HepG2 (cell line): ENCODE measurements at regions not wholly inside any gene's neighbourhood (a gene's known extent, or its start where the extent isn't known, plus 50 kb on each side); places are given as distances from the start of the nearest gene placed in this dataset.

Source experiments
- ATAC-seq: fragments of 200-7000 bp; cut with Tn5 transposase; 3 replicates; pipeline ENCODE4 v1.9.1; 2020; ENCODE audit warnings: mild to moderate bottlenecking, moderate library complexity
- BruUV-seq: library from RNA; stranded (reverse); fragments of 400-500 nt; replicated peaks from 2 replicates; lab custom pipeline; 2021; lab: Mats Ljungman, UMichigan
- CTCF ChIA-PET: fragments of 300-600 bp; formaldehyde crosslinking; extraction: SDS; loops from one replicate; lab custom pipeline; 2021; ENCODE audit warnings: low total read pairs, inconsistent platforms, low intra/inter-chr PET ratio; lab: Yijun Ruan, JAX
- POLR2A ChIA-PET: fragments of 350-600 bp; sonication (Branson Sonifier 250); formaldehyde crosslinking; loops from one replicate; lab custom pipeline; 2020; ENCODE audit warnings: antibody characterized with exemption, inconsistent platforms; lab: Yijun Ruan, JAX
- DNase-seq: peaks from one replicate; pipeline ENCODE4 v3.0.0-alpha.2; 2015; ENCODE audit warnings: low spot score
- FAIRE-seq: peaks from 3 replicates; lab custom pipeline; 2011; peaks lifted over from hg19 to GRCh38; lab: Jason Lieb, UNC
- H2AFZ ChIP-seq: one replicate; pipeline ENCODE4 v1.6.1; 2011; ENCODE audit warnings: low read length, inconsistent platforms
- H3K27ac ChIP-seq: fragments of 300-600 bp; 3 replicates; pipeline ENCODE4 v1.8.0; 2011; ENCODE audit warnings: mixed run types, mild to moderate bottlenecking, mixed read lengths, low read length, inconsistent platforms; ENCODE audit not compliant: insufficient read depth; ENCODE audit errors: extremely low read length
- H3K27me3 ChIP-seq, 2 experiments: fragments of 200-600 bp in 1 of 2; 2 replicates in 1 of 2; 3 replicates in 1 of 2; pipeline versions ENCODE4 v1.6.0 to v1.8.0; 2011; ENCODE audit warnings: low read length in 2 of 2, mild to moderate bottlenecking in 2 of 2, moderate library complexity in 2 of 2, inconsistent platforms in 1 of 2; ENCODE audit not compliant: insufficient read depth in 2 of 2, control insufficient read depth in 1 of 2
- H3K36me3 ChIP-seq, 2 experiments: fragments of 200-600 bp in 1 of 2; replicated peaks in 1 of 2; 2 replicates in 1 of 2; 3 replicates in 1 of 2; pipeline versions ENCODE4 v1.5.1 to v1.8.0; 2011; ENCODE audit warnings: low read length in 2 of 2, inconsistent platforms in 1 of 2; ENCODE audit not compliant: insufficient read depth in 2 of 2, control insufficient read depth in 1 of 2
- H3K4me1 ChIP-seq: 2 replicates; pipeline ENCODE4 v1.5.1; 2012; ENCODE audit warnings: low read length, inconsistent platforms; ENCODE audit not compliant: insufficient read depth
- H3K4me2 ChIP-seq: 2 replicates; pipeline ENCODE4 v1.6.0; 2011; ENCODE audit warnings: low read depth, low read length, inconsistent platforms
- H3K4me3 ChIP-seq, 3 experiments: fragments of 200-600 bp in 1 of 3; sonication (generic), shearing (Covaris generic) in 1 of 3; replicated peaks in 1 of 3; 2 replicates each; pipeline ENCODE4 v1.5.1; 2011 to 2016; ENCODE audit warnings: low read length in 3 of 3, inconsistent platforms in 2 of 3, low read depth in 2 of 3, mild to moderate bottlenecking in 2 of 3, control low read depth in 1 of 3, mixed read lengths in 1 of 3; ENCODE audit not compliant: insufficient read depth in 1 of 3
- H3K79me2 ChIP-seq: one replicate; pipeline ENCODE4 v1.6.1; 2011; ENCODE audit warnings: low read length, inconsistent platforms; ENCODE audit not compliant: insufficient read depth
- H3K9ac ChIP-seq: 2 replicates; pipeline ENCODE4 v1.6.0; 2011; ENCODE audit warnings: mild to moderate bottlenecking, low read depth, low read length, inconsistent platforms; ENCODE audit not compliant: insufficient read depth
- H3K9me3 ChIP-seq: 2 replicates; pipeline ENCODE4 v1.5.1; 2012; ENCODE audit warnings: mild to moderate bottlenecking, low read length
- H4K20me1 ChIP-seq: 2 replicates; pipeline ENCODE4 v1.6.0; 2011; ENCODE audit warnings: inconsistent platforms, mild to moderate bottlenecking, low read length, moderate library complexity; ENCODE audit not compliant: insufficient read depth
- CHD4 ChIP-seq: fragments of 200-600 bp; sonication (generic); IDR thresholded peaks from 2 replicates; pipeline ENCODE4 v1.7.0; 2017; ENCODE audit warnings: mild to moderate bottlenecking, low read length, borderline replicate concordance
- DMAP1 ChIP-seq: IDR thresholded peaks from 2 replicates; pipeline ENCODE4 v1.6.1; 2016
- MAFK ChIP-seq, 2 experiments: IDR thresholded peaks in 1 of 2; conservative IDR thresholded peaks in 1 of 2; 2 replicates each; pipeline ENCODE4 v1.6.1; 2011; ENCODE audit warnings: improper control_type of control experiment in 2 of 2, low read length in 2 of 2
- POLR2AphosphoS5 ChIP-seq: IDR thresholded peaks from 2 replicates; pipeline ENCODE4 v1.6.1; 2012; ENCODE audit warnings: low read depth, low read length
- TGIF2 ChIP-seq: IDR thresholded peaks from 2 replicates; pipeline ENCODE4 v1.6.1; 2016; ENCODE audit warnings: control low read depth, missing compliant biosample characterization
- ZNF672 ChIP-seq: sonication (generic); formaldehyde crosslinking; IDR thresholded peaks from 2 replicates; pipeline ENCODE4 v1.8.1; 2022; ENCODE audit warnings: missing genetic modification reagents
- ZNF83 ChIP-seq: sonication (generic); formaldehyde crosslinking; IDR thresholded peaks from 2 replicates; pipeline ENCODE4 v1.4.0; 2020; ENCODE audit warnings: missing genetic modification reagents, mild to moderate bottlenecking, borderline replicate concordance
- ZNF883 ChIP-seq: sonication (generic); formaldehyde crosslinking; IDR thresholded peaks from 2 replicates; pipeline ENCODE4 v1.5.1; 2020; ENCODE audit warnings: mild to moderate bottlenecking, missing genetic modification reagents; ENCODE audit errors: not compliant biosample characterization
- ZSCAN29 ChIP-seq: sonication (generic); formaldehyde crosslinking; conservative IDR thresholded peaks from 2 replicates; pipeline ENCODE4 v1.4.0; 2020; ENCODE audit warnings: mild to moderate bottlenecking, missing genetic modification reagents
- in situ Hi-C: cut with HindIII; loops from 2 replicates; pipeline ENCODE4 v1.10.0; 2017; ENCODE audit warnings: low pct_unique_long_range_greater_than_20kb; ENCODE audit not compliant: extremely low pct_ligation_motif_present
- intact Hi-C: fragments of 100-400 bp; cut with micrococcal nuclease; formaldehyde crosslinking; loops from one replicate; pipeline ENCODE4 v1.10.0; 2022; ENCODE audit not compliant: unreplicated experiment
- TF ChIP-seq, protein P1 (sequence below): sonication (generic); formaldehyde crosslinking; IDR thresholded peaks from 2 replicates; pipeline ENCODE4 v1.5.1; 2020; ENCODE audit warnings: mild to moderate bottlenecking, missing genetic modification reagents, borderline replicate concordance
- TF ChIP-seq, protein P2 (sequence below): fragments of 450-650 bp; IDR thresholded peaks from 2 replicates; pipeline ENCODE4 v1.6.1; 2017

DNA sequence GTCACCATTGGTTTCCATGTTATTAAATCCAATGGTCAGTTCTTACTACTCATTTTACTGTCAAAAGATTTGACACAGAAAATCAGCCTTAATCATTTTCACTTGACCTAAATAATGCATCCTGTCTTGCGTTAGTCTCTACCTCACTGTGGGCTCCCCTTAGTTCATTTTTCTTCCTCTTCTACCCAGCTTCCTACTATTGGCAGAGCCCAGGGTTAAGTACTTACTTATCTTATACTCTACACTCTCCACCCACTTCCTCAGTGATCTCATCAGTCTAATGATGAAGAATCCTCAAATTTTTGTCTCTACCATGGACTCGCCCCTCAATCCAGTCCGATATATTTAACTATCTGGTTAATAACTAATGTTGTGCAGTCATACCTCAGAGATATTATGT lies 735.9 kb downstream of the KCNT2 start (continued):
- TF ChIP-seq, protein P1, sequence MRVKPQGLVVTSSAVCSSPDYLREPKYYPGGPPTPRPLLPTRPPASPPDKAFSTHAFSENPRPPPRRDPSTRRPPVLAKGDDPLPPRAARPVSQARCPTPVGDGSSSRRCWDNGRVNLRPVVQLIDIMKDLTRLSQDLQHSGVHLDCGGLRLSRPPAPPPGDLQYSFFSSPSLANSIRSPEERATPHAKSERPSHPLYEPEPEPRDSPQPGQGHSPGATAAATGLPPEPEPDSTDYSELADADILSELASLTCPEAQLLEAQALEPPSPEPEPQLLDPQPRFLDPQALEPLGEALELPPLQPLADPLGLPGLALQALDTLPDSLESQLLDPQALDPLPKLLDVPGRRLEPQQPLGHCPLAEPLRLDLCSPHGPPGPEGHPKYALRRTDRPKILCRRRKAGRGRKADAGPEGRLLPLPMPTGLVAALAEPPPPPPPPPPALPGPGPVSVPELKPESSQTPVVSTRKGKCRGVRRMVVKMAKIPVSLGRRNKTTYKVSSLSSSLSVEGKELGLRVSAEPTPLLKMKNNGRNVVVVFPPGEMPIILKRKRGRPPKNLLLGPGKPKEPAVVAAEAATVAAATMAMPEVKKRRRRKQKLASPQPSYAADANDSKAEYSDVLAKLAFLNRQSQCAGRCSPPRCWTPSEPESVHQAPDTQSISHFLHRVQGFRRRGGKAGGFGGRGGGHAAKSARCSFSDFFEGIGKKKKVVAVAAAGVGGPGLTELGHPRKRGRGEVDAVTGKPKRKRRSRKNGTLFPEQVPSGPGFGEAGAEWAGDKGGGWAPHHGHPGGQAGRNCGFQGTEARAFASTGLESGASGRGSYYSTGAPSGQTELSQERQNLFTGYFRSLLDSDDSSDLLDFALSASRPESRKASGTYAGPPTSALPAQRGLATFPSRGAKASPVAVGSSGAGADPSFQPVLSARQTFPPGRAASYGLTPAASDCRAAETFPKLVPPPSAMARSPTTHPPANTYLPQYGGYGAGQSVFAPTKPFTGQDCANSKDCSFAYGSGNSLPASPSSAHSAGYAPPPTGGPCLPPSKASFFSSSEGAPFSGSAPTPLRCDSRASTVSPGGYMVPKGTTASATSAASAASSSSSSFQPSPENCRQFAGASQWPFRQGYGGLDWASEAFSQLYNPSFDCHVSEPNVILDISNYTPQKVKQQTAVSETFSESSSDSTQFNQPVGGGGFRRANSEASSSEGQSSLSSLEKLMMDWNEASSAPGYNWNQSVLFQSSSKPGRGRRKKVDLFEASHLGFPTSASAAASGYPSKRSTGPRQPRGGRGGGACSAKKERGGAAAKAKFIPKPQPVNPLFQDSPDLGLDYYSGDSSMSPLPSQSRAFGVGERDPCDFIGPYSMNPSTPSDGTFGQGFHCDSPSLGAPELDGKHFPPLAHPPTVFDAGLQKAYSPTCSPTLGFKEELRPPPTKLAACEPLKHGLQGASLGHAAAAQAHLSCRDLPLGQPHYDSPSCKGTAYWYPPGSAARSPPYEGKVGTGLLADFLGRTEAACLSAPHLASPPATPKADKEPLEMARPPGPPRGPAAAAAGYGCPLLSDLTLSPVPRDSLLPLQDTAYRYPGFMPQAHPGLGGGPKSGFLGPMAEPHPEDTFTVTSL (CRISPR knock-in tag), result no peak
- TF ChIP-seq ZNF672 (no peak), TGIF2 (CRISPR knock-in tag) (no peak), ZNF83 (CRISPR knock-in tag) (no peak)

- ChIA-PET POLR2A (no interaction called here), CTCF (no interaction called here)
- Histone ChIP-seq H3K4me2 (no peak overlapping the region), H3K4me1 (no peaks in the 10 kb centered on the region), H3K9ac (no peak overlapping the region), H3K79me2 (no peaks in the 10 kb centered on the region), H2AFZ (no peak overlapping the region), H3K27me3 (no peaks in the 10 kb centered on the region), H3K4me3 (no peak overlapping the region), H3K36me3 (no peaks in the 10 kb centered on the region), H3K9me3 (no peaks in the 10 kb centered on the region), H3K27ac (no peak overlapping the region), H4K20me1 (no peaks in the 10 kb centered on the region)
- BruUV-seq, result no TSS peak
- ATAC-seq, result no peak
- DNase-seq, result no peak
- in situ Hi-C loops, result no loop called here
- FAIRE-seq, result no peak
- intact Hi-C loops, result no loop called here
- no peak for TF ChIP-seq DMAP1 (CRISPR knock-in tag)
- TF ChIP-seq, protein P2, sequence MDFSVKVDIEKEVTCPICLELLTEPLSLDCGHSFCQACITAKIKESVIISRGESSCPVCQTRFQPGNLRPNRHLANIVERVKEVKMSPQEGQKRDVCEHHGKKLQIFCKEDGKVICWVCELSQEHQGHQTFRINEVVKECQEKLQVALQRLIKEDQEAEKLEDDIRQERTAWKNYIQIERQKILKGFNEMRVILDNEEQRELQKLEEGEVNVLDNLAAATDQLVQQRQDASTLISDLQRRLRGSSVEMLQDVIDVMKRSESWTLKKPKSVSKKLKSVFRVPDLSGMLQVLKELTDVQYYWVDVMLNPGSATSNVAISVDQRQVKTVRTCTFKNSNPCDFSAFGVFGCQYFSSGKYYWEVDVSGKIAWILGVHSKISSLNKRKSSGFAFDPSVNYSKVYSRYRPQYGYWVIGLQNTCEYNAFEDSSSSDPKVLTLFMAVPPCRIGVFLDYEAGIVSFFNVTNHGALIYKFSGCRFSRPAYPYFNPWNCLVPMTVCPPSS, result no peak
- TF ChIP-seq CHD4, result no peak
- no peak for TF ChIP-seq POLR2AphosphoS5
- TF ChIP-seq MAFK (conservative IDR thresholded peaks at IDR 0.05 in 1 of 2, IDR thresholded peaks at IDR 0.05 in 1 of 2; ENCODE audit: low read length in 2 of 2), result peak in 1 of 2 experiments; percentile 49; a peak in 1 of 4 replicates
- TF ChIP-seq ZSCAN29 (CRISPR knock-in tag), result no peak
- no peak for TF ChIP-seq ZNF883
Observed at GRCh38 chr1:195867638-195868037, 740.6 kb downstream of the KCNT2 start.
